Osteocyte (in vitro differentiated cells): ENCODE measurements at regions not wholly inside any gene's neighbourhood (a gene's known extent, or its start where the extent isn't known, plus 50 kb on each side); places are given as distances from the start of the nearest gene placed in this dataset.
"Not testable (repeated sequence)": the region's sequence is repeated elsewhere in the genome, so short reads cannot be mapped to it uniquely, and the experiment has no call there.

ENCODE experiments used
- DNase-seq: peaks from one replicate; pipeline ENCODE4 v3.0.0; 2021; ENCODE audit warnings: mixed read lengths; ENCODE audit not compliant: unreplicated experiment; ENCODE audit errors: extremely low spot score
- H3K27ac Mint-ChIP-seq: one replicate; pipeline ENCODE4 v1.8.0; 2021; ENCODE audit warnings: mild to moderate bottlenecking, mixed read lengths; ENCODE audit not compliant: unreplicated experiment
- H3K27me3 Mint-ChIP-seq: one replicate; pipeline ENCODE4 v1.8.0; 2021; ENCODE audit warnings: mixed read lengths; ENCODE audit not compliant: unreplicated experiment
- H3K36me3 Mint-ChIP-seq: one replicate; pipeline ENCODE4 v1.8.0; 2021; ENCODE audit warnings: mixed read lengths; ENCODE audit not compliant: unreplicated experiment
- H3K4me1 Mint-ChIP-seq: one replicate; pipeline ENCODE4 v1.8.0; 2021; ENCODE audit warnings: mixed read lengths; ENCODE audit not compliant: unreplicated experiment
- H3K4me3 Mint-ChIP-seq: one replicate; pipeline ENCODE4 v1.8.0; 2021; ENCODE audit warnings: mild to moderate bottlenecking, moderate library complexity, mixed read lengths; ENCODE audit not compliant: unreplicated experiment
- H3K9me3 Mint-ChIP-seq: one replicate; pipeline ENCODE4 v1.8.0; 2021; ENCODE audit warnings: mixed read lengths; ENCODE audit not compliant: unreplicated experiment
- TF ChIP-seq, protein P1 (sequence below): fragments of 200-600 bp; sonication (generic); IDR thresholded peaks from 2 replicates; pipeline ENCODE4 v1.5.0; 2021; ENCODE audit warnings: antibody characterized with exemption, mild to moderate bottlenecking, moderate library complexity

DNA sequence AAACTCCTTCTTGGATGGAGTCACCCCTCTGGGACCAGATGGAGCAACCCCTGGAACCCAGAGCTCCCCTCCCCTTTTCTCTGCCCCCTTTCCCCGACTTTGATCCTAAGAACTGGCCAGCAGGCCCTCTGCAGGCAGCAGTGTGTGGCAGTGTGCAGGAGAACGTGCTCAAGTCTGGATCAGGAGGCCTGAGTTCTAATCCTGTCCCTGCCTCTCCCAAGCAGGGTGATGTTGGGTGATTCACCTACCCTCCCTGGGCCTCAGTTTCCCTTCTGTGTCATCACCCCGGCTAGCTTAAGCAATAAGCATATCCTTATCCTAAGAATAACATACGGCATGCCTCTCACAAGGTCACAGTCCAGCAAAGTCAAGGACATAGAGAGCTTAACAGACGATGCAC is 67.6 kb downstream of the C9orf50 start:
- Mint-ChIP-seq H3K27ac (no peak overlapping the region), H3K4me3 (no peak overlapping the region), H3K36me3 (no peaks in the 10 kb centered on the region), H3K4me1 (peaks cover 43% of the 10 kb centered on the region), H3K9me3 (no peaks in the 10 kb centered on the region), H3K27me3 (no peaks in the 10 kb centered on the region)
- DNase-seq = no peak
- TF ChIP-seq, protein P1, sequence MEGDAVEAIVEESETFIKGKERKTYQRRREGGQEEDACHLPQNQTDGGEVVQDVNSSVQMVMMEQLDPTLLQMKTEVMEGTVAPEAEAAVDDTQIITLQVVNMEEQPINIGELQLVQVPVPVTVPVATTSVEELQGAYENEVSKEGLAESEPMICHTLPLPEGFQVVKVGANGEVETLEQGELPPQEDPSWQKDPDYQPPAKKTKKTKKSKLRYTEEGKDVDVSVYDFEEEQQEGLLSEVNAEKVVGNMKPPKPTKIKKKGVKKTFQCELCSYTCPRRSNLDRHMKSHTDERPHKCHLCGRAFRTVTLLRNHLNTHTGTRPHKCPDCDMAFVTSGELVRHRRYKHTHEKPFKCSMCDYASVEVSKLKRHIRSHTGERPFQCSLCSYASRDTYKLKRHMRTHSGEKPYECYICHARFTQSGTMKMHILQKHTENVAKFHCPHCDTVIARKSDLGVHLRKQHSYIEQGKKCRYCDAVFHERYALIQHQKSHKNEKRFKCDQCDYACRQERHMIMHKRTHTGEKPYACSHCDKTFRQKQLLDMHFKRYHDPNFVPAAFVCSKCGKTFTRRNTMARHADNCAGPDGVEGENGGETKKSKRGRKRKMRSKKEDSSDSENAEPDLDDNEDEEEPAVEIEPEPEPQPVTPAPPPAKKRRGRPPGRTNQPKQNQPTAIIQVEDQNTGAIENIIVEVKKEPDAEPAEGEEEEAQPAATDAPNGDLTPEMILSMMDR = no peak

DNA sequence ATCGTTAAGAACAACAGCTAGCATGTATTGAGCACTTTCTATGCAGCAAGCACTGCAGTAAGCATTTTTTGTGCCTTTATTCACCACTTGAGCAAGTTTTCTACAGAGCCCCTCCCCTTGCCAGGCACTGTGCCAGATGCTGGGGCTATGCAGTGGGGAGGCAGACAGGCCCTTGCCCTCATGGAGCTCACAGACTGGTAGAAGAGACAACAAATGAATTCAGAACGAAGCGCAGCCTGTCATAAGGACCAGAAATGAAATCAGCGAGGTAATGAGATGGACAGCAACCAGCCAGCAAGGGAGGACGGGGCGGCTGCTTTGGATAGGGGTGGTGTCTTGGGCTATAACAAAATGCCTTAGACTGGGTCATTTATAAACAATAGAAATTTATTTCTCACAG is 68.8 kb downstream of the C9orf50 start:
- H3K4me1 Mint-ChIP-seq = peaks cover 32% of the 10 kb centered on the region

DNA sequence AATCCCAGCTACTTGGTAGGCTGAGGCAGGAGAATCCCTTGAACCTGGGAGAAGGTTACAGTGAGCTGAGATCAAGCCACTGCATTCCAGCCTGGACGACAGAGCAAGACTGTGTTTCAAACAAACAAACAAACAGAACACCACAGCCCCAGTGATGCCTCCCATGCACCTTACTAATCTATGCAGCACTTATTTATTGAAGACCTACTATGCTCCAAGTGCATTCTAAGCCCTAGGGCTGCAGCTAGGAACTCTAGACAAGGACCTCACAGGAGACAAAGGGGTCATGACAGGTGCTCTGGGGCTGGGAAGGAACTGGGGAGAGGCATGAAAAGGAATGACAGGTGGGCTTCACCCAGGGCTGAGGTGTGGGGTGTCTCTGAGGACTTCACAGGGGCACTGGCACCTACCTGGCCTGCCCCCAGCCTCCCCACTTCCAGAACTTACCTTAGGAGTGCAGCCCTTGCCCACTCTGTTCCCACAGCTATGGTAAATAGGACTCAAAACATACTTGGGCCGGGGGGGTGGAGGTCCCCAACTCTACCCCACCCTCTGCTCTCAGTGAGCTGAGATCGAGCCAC is 69.4 kb downstream of the C9orf50 start:
- Mint-ChIP-seq H3K4me1 (peaks cover 26% of the 10 kb centered on the region), H3K9me3 (no peaks in the 10 kb centered on the region), H3K4me3 (no peak overlapping the region), H3K27me3 (no peaks in the 10 kb centered on the region), H3K27ac (peak overlapping the region; percentile 10), H3K36me3 (no peaks in the 10 kb centered on the region)
- no peak for DNase-seq
- TF ChIP-seq, protein P1 = no peak

More for the DNA sequence above, 68.8 kb downstream of the C9orf50 start:
- Mint-ChIP-seq H3K27me3 (no peaks in the 10 kb centered on the region), H3K4me3 (no peak overlapping the region), H3K36me3 (no peaks in the 10 kb centered on the region), H3K27ac (peak overlapping the region; percentile 28), H3K9me3 (no peaks in the 10 kb centered on the region)
- DNase-seq = no peak
- TF ChIP-seq, protein P1 = no peak

- not testable (repeated sequence) for H3K36me3 Mint-ChIP-seq, H3K9me3 Mint-ChIP-seq, H3K27ac Mint-ChIP-seq, H3K27me3 Mint-ChIP-seq, DNase-seq
- Mint-ChIP-seq H3K4me1 (peaks cover 23% of the 10 kb centered on the region), H3K4me3 (peak overlapping the region; percentile 65)
These were observed 69.9 kb downstream of the C9orf50 start for GRCh38 chr9:129550977-129551376.

DNA sequence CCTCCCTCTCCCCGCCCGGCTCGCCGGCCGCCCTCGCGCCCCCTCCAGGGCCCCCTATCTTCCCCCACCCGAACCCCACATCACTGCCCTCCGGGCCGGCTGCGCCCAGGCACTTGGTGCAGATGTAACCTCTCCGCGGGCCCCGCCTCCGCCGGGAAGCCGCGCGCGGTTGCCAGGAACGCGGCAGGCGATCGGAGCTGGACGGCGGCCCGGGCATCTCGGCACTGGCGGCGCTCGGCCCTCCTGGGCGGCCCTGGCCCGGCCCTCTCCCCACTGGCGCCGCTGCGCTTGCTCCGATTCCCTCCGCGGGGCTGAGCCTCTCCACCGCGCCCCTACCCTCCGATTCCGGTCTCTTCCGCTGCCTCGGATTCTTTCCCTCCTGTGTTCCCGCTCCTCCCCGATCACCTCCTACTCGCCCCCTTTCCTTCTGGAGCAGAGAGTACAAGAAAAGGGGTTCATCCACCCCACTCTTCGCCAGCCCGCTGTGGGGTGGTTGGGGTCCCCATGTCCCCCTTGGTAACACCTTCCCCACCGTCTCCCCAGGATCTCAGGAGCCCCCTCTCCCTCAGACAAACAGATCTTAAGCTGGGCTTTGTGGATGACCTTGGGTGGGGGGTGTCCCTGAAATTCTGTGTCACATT is 70.6 kb downstream of the C9orf50 start:
- Mint-ChIP-seq H3K9me3 (no peaks in the 10 kb centered on the region), H3K27ac (peak overlapping the region; percentile 85), H3K4me3 (peak overlapping the region; percentile 65), H3K4me1 (peaks cover 21% of the 10 kb centered on the region), H3K27me3 (no peaks in the 10 kb centered on the region), H3K36me3 (no peaks in the 10 kb centered on the region)
- TF ChIP-seq, protein P1 = no peak
- DNase-seq = peak; percentile 93
